ENCODE measurements at regions not wholly inside any gene's neighbourhood (a gene's known extent, or its start where the extent isn't known, plus 50 kb on each side); places are given as distances from the start of the nearest gene placed in this dataset.

GRCh38 chr6:170006071-170006899 is 254.9 kb downstream of the ERMARD start:
- TF ChIP-seq EZH2phosphoT487 (IDR thresholded peaks at IDR 0.05; ENCODE audit: insufficient read depth, low read depth) (no peak), EZH2 (IDR thresholded peaks at IDR 0.05; ENCODE audit: insufficient read depth, poor library complexity, severe bottlenecking) (no peak)
